Gastroesophageal sphincter (tissue), 3 donors: ENCODE measurements at regions not wholly inside any gene's neighbourhood (a gene's known extent, or its start where the extent isn't known, plus 50 kb on each side); places are given as distances from the start of the nearest gene placed in this dataset.

Experiments used
- POLR2A ChIP-seq, 2 donors: fragments of 450-650 bp; IDR thresholded peaks; one replicate each; pipeline ENCODE4 v1.6.1; 2017; ENCODE audit warnings: antibody characterized with exemption in 2 of 2, mild to moderate bottlenecking in 2 of 2, moderate library complexity in 1 of 2
- POLR2AphosphoS5 ChIP-seq: sonication (generic); formaldehyde crosslinking; IDR thresholded peaks from one replicate; pipeline ENCODE4 v1.6.1; 2017; ENCODE audit warnings: antibody characterized with exemption
- TF ChIP-seq, protein P1 (sequence below), 4 experiments: fragments of 200-600 bp in 2 of 4; fragments of 450-650 bp in 2 of 4; sonication (generic) in 1 of 4; IDR thresholded peaks; one replicate each; pipeline ENCODE4 v1.5.1; 2017 to 2019; ENCODE audit warnings: antibody characterized with exemption in 4 of 4, mild to moderate bottlenecking in 2 of 4, moderate library complexity in 2 of 4

DNA sequence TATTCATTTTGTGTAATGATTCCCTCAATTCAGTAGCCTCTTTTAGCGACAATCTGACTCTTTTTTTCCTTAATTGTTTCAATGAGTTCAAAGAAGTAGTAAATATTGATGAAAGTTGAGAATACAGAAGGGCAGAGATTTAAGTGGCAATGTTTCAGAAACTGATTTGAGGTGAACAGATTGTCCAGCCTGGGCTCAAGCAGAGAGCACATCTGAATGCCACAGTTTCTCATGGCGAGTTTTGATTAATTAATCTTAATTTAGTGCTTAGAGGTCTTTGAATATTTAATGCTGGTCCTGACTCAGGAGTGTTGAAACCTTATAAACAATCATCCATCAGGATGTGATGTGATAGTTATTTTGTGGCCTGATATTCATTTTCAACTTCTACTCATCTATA lies 890.7 kb upstream of the SLITRK6 start:
- TF ChIP-seq, protein P1, sequence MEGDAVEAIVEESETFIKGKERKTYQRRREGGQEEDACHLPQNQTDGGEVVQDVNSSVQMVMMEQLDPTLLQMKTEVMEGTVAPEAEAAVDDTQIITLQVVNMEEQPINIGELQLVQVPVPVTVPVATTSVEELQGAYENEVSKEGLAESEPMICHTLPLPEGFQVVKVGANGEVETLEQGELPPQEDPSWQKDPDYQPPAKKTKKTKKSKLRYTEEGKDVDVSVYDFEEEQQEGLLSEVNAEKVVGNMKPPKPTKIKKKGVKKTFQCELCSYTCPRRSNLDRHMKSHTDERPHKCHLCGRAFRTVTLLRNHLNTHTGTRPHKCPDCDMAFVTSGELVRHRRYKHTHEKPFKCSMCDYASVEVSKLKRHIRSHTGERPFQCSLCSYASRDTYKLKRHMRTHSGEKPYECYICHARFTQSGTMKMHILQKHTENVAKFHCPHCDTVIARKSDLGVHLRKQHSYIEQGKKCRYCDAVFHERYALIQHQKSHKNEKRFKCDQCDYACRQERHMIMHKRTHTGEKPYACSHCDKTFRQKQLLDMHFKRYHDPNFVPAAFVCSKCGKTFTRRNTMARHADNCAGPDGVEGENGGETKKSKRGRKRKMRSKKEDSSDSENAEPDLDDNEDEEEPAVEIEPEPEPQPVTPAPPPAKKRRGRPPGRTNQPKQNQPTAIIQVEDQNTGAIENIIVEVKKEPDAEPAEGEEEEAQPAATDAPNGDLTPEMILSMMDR (IDR thresholded peaks at IDR 0.05): no peak
- no peak for TF ChIP-seq POLR2A (IDR thresholded peaks at IDR 0.05)
- no peak for TF ChIP-seq POLR2AphosphoS5
